ENCODE measurements at regions not wholly inside any gene's neighbourhood (a gene's known extent, or its start where the extent isn't known, plus 50 kb on each side); places are given as distances from the start of the nearest gene placed in this dataset.
A peak's percentile ranks its signal among the peaks of the same experiment; 100 is the strongest.

DNA sequence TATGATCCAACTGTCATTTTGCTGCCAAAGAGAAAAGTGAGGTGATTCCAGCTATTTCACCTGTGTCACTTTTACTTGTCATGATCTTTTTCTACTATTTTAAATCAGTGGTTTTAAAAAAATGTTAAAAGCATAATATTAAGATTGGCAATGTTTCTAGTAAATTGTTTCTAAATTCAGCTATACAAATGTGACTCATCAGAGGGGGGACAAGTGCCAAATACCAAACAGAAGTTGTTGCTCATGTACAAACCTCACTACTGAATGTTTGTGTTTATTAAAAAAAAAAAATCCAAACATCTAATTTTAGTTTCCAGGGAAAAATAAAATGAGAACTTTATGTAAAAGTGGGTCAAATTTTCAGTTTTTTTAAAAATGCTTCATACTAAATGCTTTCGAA, 346.2 kb upstream of the SNX7 start:
- intact Hi-C loops (cut with DNase I), result no loop called here
- no peaks in the 10 kb centered on the region for H3K27me3 ChIP-seq
- no peak overlapping the region for H3K27ac ChIP-seq
- WGBS, 4 donors, result 45 to 70% (median 59%) methylated on average over 1 of the region's 1 CpG
- DNase-seq, result peak in 2 of 7 donors; percentile 17 to 18
- H3K4me3 ChIP-seq, result no peak overlapping the region
- no peaks in the 10 kb centered on the region for H3K4me1 ChIP-seq (replicated peaks in 1 of 2)
- no peaks in the 10 kb centered on the region for H3K9me3 ChIP-seq (replicated peaks in 1 of 3)
- no peaks in the 10 kb centered on the region for H3K36me3 ChIP-seq (replicated peaks in 1 of 2)
- TF ChIP-seq, protein P1, sequence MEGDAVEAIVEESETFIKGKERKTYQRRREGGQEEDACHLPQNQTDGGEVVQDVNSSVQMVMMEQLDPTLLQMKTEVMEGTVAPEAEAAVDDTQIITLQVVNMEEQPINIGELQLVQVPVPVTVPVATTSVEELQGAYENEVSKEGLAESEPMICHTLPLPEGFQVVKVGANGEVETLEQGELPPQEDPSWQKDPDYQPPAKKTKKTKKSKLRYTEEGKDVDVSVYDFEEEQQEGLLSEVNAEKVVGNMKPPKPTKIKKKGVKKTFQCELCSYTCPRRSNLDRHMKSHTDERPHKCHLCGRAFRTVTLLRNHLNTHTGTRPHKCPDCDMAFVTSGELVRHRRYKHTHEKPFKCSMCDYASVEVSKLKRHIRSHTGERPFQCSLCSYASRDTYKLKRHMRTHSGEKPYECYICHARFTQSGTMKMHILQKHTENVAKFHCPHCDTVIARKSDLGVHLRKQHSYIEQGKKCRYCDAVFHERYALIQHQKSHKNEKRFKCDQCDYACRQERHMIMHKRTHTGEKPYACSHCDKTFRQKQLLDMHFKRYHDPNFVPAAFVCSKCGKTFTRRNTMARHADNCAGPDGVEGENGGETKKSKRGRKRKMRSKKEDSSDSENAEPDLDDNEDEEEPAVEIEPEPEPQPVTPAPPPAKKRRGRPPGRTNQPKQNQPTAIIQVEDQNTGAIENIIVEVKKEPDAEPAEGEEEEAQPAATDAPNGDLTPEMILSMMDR (IDR thresholded peaks at IDR 0.05), result no peak
- TF ChIP-seq POLR2A (IDR thresholded peaks at IDR 0.05), result no peak

DNA sequence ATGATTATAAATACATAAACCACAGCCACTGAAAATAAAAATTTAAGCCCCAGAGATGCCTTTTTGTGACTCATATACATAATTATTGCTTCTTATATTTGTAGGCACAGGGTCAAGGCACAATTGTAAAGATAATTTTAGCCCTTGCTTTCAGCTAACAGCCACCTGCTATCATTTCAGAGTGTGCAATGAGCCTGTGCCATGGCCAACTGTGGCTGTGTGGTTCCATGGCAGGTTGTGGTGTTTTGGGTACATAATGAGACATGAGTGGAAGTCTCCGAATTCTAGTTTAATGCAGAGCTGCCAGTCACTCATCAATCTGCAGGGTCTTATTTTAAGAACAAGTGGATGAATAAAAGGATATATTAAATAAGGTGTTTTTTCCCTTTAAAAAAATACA, 346.9 kb upstream of the SNX7 start:
- H3K36me3 ChIP-seq (replicated peaks in 1 of 2), result no peaks in the 10 kb centered on the region
- no peaks in the 10 kb centered on the region for H3K27me3 ChIP-seq
- H3K4me1 ChIP-seq (replicated peaks in 1 of 2), result no peaks in the 10 kb centered on the region
- WGBS, 4 donors, result 69 to 94% (median 74%) methylated on average over 1 of the region's 1 CpG
- H3K4me3 ChIP-seq, result no peak overlapping the region
- no peak for DNase-seq
- no peak overlapping the region for H3K27ac ChIP-seq
- TF ChIP-seq, protein P1 (IDR thresholded peaks at IDR 0.05), result no peak
- TF ChIP-seq POLR2A (IDR thresholded peaks at IDR 0.05), result no peak
- no peaks in the 10 kb centered on the region for H3K9me3 ChIP-seq (replicated peaks in 1 of 3)
- intact Hi-C loops (cut with DNase I), result no loop called here

DNA sequence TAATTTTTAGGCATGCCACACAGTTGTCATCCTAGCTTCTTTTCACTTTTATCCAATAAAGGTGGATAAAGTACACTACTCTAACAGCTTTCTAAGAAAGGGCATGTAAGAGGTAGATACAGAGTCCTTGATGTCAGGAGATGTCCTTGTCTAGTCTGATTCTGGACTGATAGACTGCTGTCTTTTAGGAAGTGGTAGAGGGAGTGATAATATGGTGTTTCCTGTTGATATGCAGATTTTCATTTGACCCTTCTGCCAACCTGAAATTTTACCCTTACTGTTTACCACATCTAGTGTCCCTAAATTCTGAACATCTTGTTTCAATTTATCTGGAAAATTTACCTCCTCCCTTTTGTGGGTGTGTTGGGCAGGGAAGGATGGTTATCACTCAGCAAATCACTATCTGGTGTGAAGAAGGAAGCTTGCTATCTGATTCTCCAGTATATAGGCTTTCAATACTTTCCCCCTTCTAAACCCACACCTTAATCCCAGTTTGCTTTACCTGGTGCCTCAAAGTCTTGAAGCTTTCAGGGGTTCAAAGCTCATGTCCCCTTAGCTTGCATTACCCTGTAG, 354.9 kb upstream of the SNX7 start:
- Histone ChIP-seq H3K27ac (no peak overlapping the region), H3K36me3 (replicated peaks in 1 of 2) (no peaks in the 10 kb centered on the region), H3K27me3 (no peaks in the 10 kb centered on the region), H3K4me3 (no peak overlapping the region), H3K4me1 (replicated peaks in 1 of 2) (no peaks in the 10 kb centered on the region), H3K9me3 (replicated peaks in 1 of 3) (no peaks in the 10 kb centered on the region)
- intact Hi-C loops (cut with DNase I), result no loop called here
- no peak for DNase-seq
- TF ChIP-seq POLR2A (IDR thresholded peaks at IDR 0.05), result no peak
- TF ChIP-seq, protein P1 (IDR thresholded peaks at IDR 0.05), result no peak

DNA sequence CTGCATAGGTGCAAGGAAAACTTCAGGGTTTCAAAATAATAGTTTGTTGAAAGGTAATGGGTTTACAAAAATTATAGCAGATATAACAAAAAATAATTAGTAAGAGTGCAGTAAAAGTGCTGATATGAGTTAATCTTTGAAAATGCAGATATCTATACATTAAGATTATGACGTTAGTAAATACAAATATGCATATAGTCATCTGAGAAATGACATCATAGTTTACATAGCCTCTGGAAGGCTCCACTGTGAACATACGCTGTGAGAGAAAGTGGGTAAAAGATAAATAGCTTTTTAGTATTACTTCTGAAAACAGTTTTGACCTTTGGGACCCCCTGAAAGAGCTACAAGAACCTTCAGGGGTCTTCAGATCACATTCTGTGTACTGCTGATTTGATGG, 356.2 kb upstream of the SNX7 start:
- Histone ChIP-seq H3K27me3 (no peaks in the 10 kb centered on the region), H3K9me3 (replicated peaks in 1 of 3) (no peaks in the 10 kb centered on the region), H3K36me3 (replicated peaks in 1 of 2) (no peaks in the 10 kb centered on the region), H3K4me3 (no peak overlapping the region), H3K27ac (no peak overlapping the region), H3K4me1 (replicated peaks in 1 of 2) (no peaks in the 10 kb centered on the region)
- no peak for TF ChIP-seq POLR2A (IDR thresholded peaks at IDR 0.05)
- TF ChIP-seq, protein P1 (IDR thresholded peaks at IDR 0.05), result no peak
- DNase-seq, result no peak
- 46 to 58% (median 53%) methylated on average over 2 of the region's 2 CpGs for WGBS, 4 donors
- intact Hi-C loops (cut with DNase I), result no loop called here

All from adrenal gland (tissue), 9 donors.